ENCODE measurements at regions not wholly inside any gene's neighbourhood (a gene's known extent, or its start where the extent isn't known, plus 50 kb on each side); places are given as distances from the start of the nearest gene placed in this dataset.

GRCh38 chr5:166553778-166554177, 1737.7 kb upstream of the WWC1 start (continued):
- TF ChIP-seq BCL3 (IDR thresholded peaks at IDR 0.05; ENCODE audit: borderline replicate concordance, insufficient read depth, low read depth, low read length, poor library complexity, severe bottlenecking), result no peak
- TF ChIP-seq BHLHE40 (IDR thresholded peaks at IDR 0.05; ENCODE audit: borderline replicate concordance in 1 of 2, low read depth in 2 of 2, low read length in 1 of 2), result no peak

GRCh38 chr5:166561759-166562158, 1729.7 kb upstream of the WWC1 start:
- in situ Hi-C loops (cut with MboI), result no loop called here
- Histone ChIP-seq H3K27me3 (replicated peaks in 1 of 2; ENCODE audit: control insufficient read depth in 2 of 2, insufficient read depth in 2 of 2, low read length in 1 of 2) (no peaks in the 10 kb centered on the region), H2AFZ (ENCODE audit: control insufficient read depth, low read depth, low read length) (no peak overlapping the region), H3K27ac (ENCODE audit: control insufficient read depth, insufficient read depth) (no peak overlapping the region), H3K9me3 (replicated peaks; ENCODE audit: control insufficient read depth, insufficient read depth, low read length) (no peaks in the 10 kb centered on the region), H3K36me3 (ENCODE audit: control insufficient read depth in 2 of 2, insufficient read depth in 2 of 2, low read length in 1 of 2) (no peaks in the 10 kb centered on the region), H3K4me1 (ENCODE audit: control insufficient read depth, insufficient read depth, low read length) (no peaks in the 10 kb centered on the region), H4K20me1 (ENCODE audit: control insufficient read depth, insufficient read depth) (no peaks in the 10 kb centered on the region), H3K9ac (ENCODE audit: control insufficient read depth, insufficient read depth, low read length) (no peak overlapping the region), H3K79me2 (ENCODE audit: control insufficient read depth, insufficient read depth, low read length) (no peaks in the 10 kb centered on the region), H3K4me2 (ENCODE audit: control insufficient read depth, insufficient read depth) (no peak overlapping the region), H3K4me3 (no peak overlapping the region)
- DNase-seq (ENCODE audit: low read depth, low spot score), result no peak
- SMC1A ChIA-PET (ENCODE audit: uncharacterized antibody, unreplicated experiment), result interaction anchor here (0.7 kb wide), 1 partner anchor 496 kb away, joined by 3 read pairs; no protein-coding TSS in a partner anchor
- intact Hi-C loops (cut with micrococcal nuclease; ENCODE audit: unreplicated experiment), result no loop called here
- 0% methylated on average over 3 of the region's 3 CpGs for WGBS (ENCODE audit: insufficient coverage, insufficient replicate concordance, low lambda C conversion rate, missing lambda C conversion rate)
- no peak for ATAC-seq
- FAIRE-seq, result no peak
- TF ChIP-seq, protein P1, sequence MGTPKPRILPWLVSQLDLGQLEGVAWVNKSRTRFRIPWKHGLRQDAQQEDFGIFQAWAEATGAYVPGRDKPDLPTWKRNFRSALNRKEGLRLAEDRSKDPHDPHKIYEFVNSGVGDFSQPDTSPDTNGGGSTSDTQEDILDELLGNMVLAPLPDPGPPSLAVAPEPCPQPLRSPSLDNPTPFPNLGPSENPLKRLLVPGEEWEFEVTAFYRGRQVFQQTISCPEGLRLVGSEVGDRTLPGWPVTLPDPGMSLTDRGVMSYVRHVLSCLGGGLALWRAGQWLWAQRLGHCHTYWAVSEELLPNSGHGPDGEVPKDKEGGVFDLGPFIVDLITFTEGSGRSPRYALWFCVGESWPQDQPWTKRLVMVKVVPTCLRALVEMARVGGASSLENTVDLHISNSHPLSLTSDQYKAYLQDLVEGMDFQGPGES (IDR thresholded peaks at IDR 0.05), result no peak
- no peak for TF ChIP-seq POLR2AphosphoS5 (IDR thresholded peaks at IDR 0.05; ENCODE audit: low read length)
- no peak for TF ChIP-seq CBX3 (IDR thresholded peaks at IDR 0.05; ENCODE audit: borderline replicate concordance, low read depth)
- TF ChIP-seq, protein P2, sequence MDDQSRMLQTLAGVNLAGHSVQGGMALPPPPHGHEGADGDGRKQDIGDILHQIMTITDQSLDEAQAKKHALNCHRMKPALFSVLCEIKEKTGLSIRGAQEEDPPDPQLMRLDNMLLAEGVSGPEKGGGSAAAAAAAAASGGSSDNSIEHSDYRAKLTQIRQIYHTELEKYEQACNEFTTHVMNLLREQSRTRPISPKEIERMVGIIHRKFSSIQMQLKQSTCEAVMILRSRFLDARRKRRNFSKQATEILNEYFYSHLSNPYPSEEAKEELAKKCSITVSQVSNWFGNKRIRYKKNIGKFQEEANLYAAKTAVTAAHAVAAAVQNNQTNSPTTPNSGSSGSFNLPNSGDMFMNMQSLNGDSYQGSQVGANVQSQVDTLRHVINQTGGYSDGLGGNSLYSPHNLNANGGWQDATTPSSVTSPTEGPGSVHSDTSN (IDR thresholded peaks at IDR 0.05; ENCODE audit: insufficient replicate concordance, low read depth, low read length), result no peak
- TF ChIP-seq DPF2 (IDR thresholded peaks at IDR 0.05), result no peak
- no peak for TF ChIP-seq POLR2A (IDR thresholded peaks at IDR 0.05; ENCODE audit: low read depth, low read length)
- no peak for TF ChIP-seq STAT1 (conservative IDR thresholded peaks at IDR 0.05)
- TF ChIP-seq RB1 (IDR thresholded peaks at IDR 0.05; ENCODE audit: borderline replicate concordance), result no peak
- no peak for TF ChIP-seq ZNF384 (IDR thresholded peaks at IDR 0.05; ENCODE audit: borderline replicate concordance, low read depth, low read length)
- TF ChIP-seq IRF4 (IDR thresholded peaks at IDR 0.05; ENCODE audit: low read depth, low read length), result no peak
- TF ChIP-seq, protein P3, sequence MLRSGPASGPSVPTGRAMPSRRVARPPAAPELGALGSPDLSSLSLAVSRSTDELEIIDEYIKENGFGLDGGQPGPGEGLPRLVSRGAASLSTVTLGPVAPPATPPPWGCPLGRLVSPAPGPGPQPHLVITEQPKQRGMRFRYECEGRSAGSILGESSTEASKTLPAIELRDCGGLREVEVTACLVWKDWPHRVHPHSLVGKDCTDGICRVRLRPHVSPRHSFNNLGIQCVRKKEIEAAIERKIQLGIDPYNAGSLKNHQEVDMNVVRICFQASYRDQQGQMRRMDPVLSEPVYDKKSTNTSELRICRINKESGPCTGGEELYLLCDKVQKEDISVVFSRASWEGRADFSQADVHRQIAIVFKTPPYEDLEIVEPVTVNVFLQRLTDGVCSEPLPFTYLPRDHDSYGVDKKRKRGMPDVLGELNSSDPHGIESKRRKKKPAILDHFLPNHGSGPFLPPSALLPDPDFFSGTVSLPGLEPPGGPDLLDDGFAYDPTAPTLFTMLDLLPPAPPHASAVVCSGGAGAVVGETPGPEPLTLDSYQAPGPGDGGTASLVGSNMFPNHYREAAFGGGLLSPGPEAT (IDR thresholded peaks at IDR 0.05; ENCODE audit: low read depth), result no peak
- POLR2A ChIA-PET, result no interaction called here
- RAD21 ChIA-PET (ENCODE audit: unreplicated experiment), result no interaction called here
- BruUV-seq (replicated peaks), result no TSS peak
- CTCF ChIA-PET, result no interaction called here

All from GM12878 (cell line).